DMS153 (cell line): ENCODE measurements at regions not wholly inside any gene's neighbourhood (a gene's known extent, or its start where the extent isn't known, plus 50 kb on each side); places are given as distances from the start of the nearest gene placed in this dataset.
"Not testable (repeated sequence)": the region's sequence is repeated elsewhere in the genome, so short reads cannot be mapped to it uniquely, and the experiment has no call there.

Experiments used
- DNase-seq: peaks from one replicate; lab custom pipeline; 2025; lab: John Stamatoyannopoulos, UW

- DNase-seq = no peak
These were observed 99.4 kb upstream of the C9orf72 start for GRCh38 chr9:27672718-27673117.

DNA sequence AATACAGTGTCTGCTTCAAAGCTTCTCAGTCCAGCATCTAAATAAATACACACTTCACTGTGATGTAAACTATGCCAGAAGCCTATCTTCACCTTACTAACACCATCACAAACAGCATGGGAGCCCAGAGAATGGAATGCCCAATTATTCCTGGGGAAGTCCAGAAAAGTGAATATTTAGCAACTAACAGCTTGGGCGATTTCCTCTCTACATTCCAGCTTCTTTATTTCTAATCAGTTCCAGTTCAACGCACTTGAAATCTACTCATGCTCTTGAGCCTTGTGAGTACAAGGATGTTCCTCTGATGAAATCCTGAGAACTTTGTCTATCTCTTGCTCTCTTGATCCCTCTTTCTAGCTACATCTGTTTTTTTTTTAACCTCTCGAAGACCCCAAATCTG lies 100.4 kb upstream of the C9orf72 start:
- DNase-seq = no peak

GRCh38 chr9:27675354-27675753 lies 102.1 kb upstream of the C9orf72 start:
- no peak for DNase-seq

GRCh38 chr9:27676827-27677226 lies 103.5 kb upstream of the C9orf72 start:
- no peak for DNase-seq

- DNase-seq = no peak
These were observed 106.1 kb upstream of the C9orf72 start for GRCh38 chr9:27679338-27679737.

- DNase-seq = no peak
These were observed 109.9 kb upstream of the C9orf72 start for GRCh38 chr9:27683181-27683580.

DNA sequence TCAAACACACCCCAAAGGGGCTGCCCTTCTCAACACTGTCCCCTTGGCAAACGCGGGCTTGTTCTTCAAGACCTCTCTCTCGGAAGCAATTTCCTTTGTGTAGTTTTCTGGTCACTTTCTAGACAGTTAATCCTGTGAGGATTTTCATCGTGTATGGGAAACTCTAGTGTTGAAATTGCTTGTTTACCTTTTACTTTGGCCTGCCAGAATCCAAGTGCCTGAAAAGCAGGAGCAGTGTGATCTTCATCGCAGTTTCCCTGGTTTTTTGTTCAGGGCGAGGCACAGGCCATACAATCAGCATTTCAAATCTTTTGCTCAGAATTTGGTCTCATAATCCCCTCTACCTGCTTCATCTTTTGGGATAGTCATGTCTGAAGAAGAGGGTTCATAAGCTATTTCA lies 115.7 kb upstream of the C9orf72 start:
- no peak for DNase-seq

GRCh38 chr9:27690816-27691215 lies 117.5 kb upstream of the C9orf72 start:
- DNase-seq = not testable (repeated sequence)

- no peak for DNase-seq
These were observed 126.3 kb upstream of the C9orf72 start for GRCh38 chr9:27699621-27700020.

GRCh38 chr9:27701016-27701415 lies 127.7 kb upstream of the C9orf72 start:
- DNase-seq = no peak

DNA sequence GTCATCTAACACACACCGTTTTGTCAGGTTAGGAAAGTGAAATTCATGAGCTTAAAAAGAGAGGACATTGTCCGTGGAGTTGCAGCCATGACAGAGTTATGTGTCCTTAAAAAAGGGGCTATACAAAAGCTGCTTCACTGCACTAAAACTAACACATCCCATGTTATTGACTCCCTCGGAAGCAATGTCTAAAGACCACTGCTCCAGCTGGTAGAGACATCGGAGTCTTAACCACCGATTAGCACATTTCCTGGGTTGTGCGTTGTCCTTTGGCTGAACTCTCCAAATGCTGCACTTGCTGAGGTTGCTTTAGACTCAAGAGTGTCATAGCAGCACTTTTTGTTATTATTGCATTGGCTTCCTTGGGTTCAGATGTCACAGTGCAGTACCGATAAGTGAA lies 128.3 kb upstream of the C9orf72 start:
- DNase-seq = no peak

DNA sequence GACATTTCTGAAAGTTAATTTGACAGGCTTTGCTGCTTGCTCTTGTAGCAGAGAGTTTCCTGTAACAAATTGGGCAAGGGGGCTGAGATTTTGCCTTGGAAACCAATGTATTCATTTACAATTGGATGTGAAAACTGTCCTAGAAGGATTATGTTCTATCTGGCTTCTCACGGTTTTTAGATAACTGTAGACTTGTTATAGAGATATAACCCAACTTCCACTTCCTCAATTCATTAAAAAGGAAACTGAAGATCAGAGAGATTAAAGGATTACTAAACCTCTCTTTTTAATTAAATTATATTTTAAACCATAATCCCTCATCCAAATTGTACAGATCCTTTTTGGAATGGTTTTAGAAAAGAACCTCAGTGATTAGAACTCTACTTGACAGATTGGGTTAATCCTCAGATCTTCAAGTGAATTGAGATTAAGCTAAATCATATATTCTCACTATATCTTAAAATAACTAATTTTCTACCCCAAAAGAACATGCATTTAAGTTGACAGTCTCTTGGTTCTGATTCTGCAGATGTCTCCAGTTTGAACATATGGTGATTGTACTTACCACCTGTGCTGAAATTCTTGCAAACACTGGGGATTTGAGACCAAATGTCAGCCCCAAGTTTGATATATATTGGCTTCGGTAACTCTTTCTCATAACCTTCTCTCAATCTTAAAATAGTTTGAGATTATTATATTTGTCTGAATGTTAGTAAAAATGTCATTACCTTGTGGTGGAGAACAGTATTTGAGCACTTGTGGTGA lies 130.1 kb upstream of the C9orf72 start:
- DNase-seq = no peak

DNA sequence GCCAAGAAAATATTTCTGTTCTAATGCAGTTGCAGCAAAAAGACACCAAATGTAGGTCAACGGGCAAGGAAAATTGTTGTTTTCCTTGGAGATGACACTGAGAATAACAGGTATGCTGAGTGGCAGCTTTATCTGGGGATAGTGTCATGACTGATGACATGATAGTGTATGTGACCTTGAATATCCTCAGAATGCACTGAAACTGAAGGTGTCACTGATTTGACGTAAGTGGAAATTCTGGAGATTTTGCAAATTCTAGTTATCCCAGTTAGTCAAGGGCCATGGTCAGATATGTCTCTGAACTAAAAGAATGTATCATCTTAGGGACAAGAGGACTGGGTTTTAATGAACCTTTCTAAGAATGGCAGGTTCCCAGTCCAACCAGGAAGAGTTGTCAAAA lies 138.0 kb upstream of the C9orf72 start:
- no peak for DNase-seq

- no peak for DNase-seq
These were observed 139.5 kb upstream of the C9orf72 start for GRCh38 chr9:27712806-27713205.

- no peak for DNase-seq
These were observed 141.1 kb upstream of the C9orf72 start for GRCh38 chr9:27714388-27714787.

- DNase-seq = no peak
These were observed 142.4 kb upstream of the C9orf72 start for GRCh38 chr9:27715651-27716050.

- DNase-seq = no peak
These were observed 144.7 kb upstream of the C9orf72 start for GRCh38 chr9:27717991-27718390.

DNA sequence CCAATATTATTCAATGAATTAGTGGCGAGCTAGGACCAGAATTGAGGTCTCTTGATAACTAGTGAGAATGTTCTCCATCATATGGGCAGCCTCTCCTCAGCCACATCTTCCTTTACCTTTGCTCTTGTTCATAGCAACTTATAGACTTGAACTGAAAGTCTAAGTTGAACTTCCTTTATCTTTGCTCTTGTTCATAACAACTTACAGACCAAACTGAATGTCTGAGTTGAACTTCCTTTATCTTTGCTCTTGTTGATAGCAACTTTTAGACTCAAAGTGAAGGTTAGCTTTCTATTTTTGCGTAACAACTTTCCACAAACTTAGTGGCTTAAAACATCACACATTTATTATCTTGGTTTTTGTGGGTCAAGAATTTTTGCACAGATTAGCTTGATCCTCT lies 146.4 kb upstream of the C9orf72 start:
- no peak for DNase-seq

GRCh38 chr9:27722866-27723265 lies 149.6 kb upstream of the C9orf72 start:
- DNase-seq = no peak

DNA sequence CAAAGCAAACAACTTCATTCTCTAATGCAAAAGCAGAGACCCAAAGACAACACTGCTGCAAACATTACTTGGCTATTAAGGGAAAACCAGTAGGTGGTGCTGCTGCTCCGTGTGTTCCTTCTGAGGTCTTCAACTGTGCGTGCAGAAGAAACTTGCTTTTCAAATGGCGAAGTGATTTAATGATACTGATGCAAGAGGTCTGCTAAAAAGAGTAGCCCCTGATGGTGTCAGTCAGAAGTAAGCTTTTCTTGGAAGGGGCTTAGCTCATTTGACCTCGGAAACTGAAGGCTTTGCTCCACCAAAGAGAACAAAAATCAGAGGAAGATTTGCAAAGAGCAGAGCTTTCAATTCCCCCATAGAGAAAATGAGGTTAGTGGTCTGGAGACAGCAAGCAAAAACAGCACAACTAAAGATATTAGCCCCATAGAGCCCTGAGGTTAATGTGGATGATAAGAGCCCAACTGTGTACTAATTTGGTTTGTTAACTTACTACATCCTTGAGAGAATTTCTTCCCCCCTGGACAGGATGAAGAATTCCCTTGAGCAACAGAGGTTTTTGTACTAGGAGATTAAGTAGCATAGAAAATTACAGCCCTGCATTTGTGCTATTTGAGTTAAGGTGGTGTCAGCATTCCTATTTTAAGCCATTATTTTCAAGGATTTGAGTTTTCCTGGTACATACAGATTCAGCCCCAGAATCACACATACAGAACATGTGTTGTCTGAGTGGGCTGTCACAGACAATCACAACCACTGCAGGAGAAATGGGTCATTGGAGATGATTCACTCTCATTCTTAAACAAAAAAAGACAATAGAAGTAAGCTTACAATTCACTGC lies 153.2 kb upstream of the C9orf72 start:
- peak; percentile 10 for DNase-seq

GRCh38 chr9:27732494-27732893 lies 159.2 kb upstream of the C9orf72 start:
- DNase-seq = no peak

DNA sequence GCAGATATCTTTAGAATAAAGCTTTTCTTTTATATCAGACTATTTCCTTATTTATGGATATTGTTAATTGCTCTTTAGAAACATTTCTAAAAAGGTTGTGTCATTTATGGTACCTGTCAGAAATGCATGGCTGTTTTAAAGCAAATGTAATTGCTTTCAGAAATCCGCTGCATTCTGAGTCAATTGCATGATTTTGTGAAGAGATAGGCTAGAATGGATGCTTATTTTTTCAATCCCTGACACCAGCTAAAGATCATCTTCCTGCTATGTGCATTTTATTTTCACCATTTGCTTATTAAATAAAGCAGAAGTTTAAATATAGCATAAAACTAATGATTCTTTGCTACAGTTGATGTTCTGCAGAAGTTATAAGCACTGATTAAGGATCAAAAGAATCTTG lies 170.2 kb upstream of the C9orf72 start:
- no peak for DNase-seq

DNA sequence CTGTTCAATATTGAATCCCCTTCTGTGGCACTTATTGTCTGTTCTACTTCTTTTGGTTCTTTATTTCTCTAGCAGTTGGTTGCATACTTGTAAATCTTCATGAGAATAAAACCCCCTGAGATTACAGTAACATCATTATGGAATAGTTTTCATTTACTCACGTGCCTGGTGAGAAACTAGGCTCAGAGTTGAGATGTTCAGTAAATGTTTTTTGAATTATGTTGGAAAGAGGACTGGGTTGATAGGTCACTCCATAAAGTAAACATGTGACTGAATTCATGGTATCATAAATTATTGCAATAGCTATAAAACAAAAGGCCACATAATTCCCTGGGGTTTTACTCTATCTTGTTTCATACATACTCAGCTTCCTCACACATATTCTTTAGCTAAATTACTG lies 174.2 kb upstream of the C9orf72 start:
- no peak for DNase-seq
